GM23248 (cell line): ENCODE measurements at regions not wholly inside any gene's neighbourhood (a gene's known extent, or its start where the extent isn't known, plus 50 kb on each side); places are given as distances from the start of the nearest gene placed in this dataset.

Source experiments
- DNase-seq: peaks from one replicate; pipeline ENCODE4 v3.0.0-alpha.2; 2015
- H2AFZ ChIP-seq: fragments of 200-600 bp; sonication (generic); 2 replicates; pipeline ENCODE4 v1.6.1; 2016; ENCODE audit warnings: antibody characterized with exemption
- H3F3A ChIP-seq: fragments of 200-600 bp; sonication (generic); 2 replicates; pipeline ENCODE4 v1.6.1; 2016; ENCODE audit warnings: mild to moderate bottlenecking, antibody characterized with exemption, mixed run types; ENCODE audit not compliant: insufficient read depth
- H3K27ac ChIP-seq: fragments of 200-600 bp; sonication (generic); 2 replicates; pipeline ENCODE4 v1.5.1; 2016; ENCODE audit warnings: mild to moderate bottlenecking
- H3K27me3 ChIP-seq: fragments of 200-600 bp; sonication (generic); replicated peaks from 2 replicates; pipeline ENCODE4 v1.6.1; 2016; ENCODE audit warnings: mild to moderate bottlenecking; ENCODE audit not compliant: insufficient read depth
- H3K36me3 ChIP-seq: fragments of 200-600 bp; sonication (generic); 2 replicates; pipeline ENCODE4 v1.6.1; 2016; ENCODE audit warnings: low read depth, mild to moderate bottlenecking
- H3K4me1 ChIP-seq: fragments of 200-600 bp; sonication (generic); 2 replicates; pipeline ENCODE4 v1.6.1; 2016; ENCODE audit warnings: mild to moderate bottlenecking; ENCODE audit not compliant: insufficient read depth
- H3K4me2 ChIP-seq: fragments of 200-600 bp; sonication (generic); one replicate; pipeline ENCODE4 v1.6.1; 2016; ENCODE audit warnings: mild to moderate bottlenecking; ENCODE audit not compliant: unreplicated experiment
- H3K4me3 ChIP-seq: fragments of 200-600 bp; sonication (generic); 2 replicates; pipeline ENCODE4 v1.5.1; 2016; ENCODE audit warnings: mild to moderate bottlenecking
- H3K79me2 ChIP-seq: fragments of 200-600 bp; sonication (generic); 2 replicates; pipeline ENCODE4 v1.6.1; 2016; ENCODE audit warnings: mild to moderate bottlenecking; ENCODE audit not compliant: insufficient read depth
- H3K9ac ChIP-seq: fragments of 200-600 bp; sonication (generic); 2 replicates; pipeline ENCODE4 v1.6.1; 2016; ENCODE audit warnings: mild to moderate bottlenecking
- H3K9me2 ChIP-seq: fragments of 200-600 bp; sonication (generic); 2 replicates; pipeline ENCODE4 v1.6.1; 2016; ENCODE audit warnings: mixed run types, mild to moderate bottlenecking, moderate library complexity; ENCODE audit not compliant: insufficient read depth
- H3K9me3 ChIP-seq: fragments of 200-600 bp; sonication (generic); one replicate; pipeline ENCODE4 v1.6.1; 2017; ENCODE audit warnings: low read depth
- H4K20me1 ChIP-seq: fragments of 200-600 bp; sonication (generic); 2 replicates; pipeline ENCODE4 v1.6.0; 2016; ENCODE audit not compliant: insufficient read depth
- EZH2 ChIP-seq: fragments of 200-600 bp; sonication (generic); IDR thresholded peaks from 2 replicates; pipeline ENCODE4 v1.6.1; 2018; ENCODE audit warnings: antibody characterized with exemption, mild to moderate bottlenecking; ENCODE audit not compliant: insufficient read depth, poor library complexity, severe bottlenecking
- EZH2phosphoT487 ChIP-seq: fragments of 200-600 bp; sonication (generic); IDR thresholded peaks from 2 replicates; pipeline ENCODE4 v1.6.1; 2018; ENCODE audit warnings: antibody characterized with exemption, moderate library complexity, mild to moderate bottlenecking, low read depth; ENCODE audit not compliant: insufficient read depth
- WGBS, 2 experiments: methylation state at CpG; one replicate each; pipeline ENCODE4 v1.1.6; 2015 to 2017; ENCODE audit warnings: low lambda C conversion rate in 2 of 2, low coverage in 1 of 2; ENCODE audit errors: missing lambda C conversion rate in 2 of 2; 5-methylcytosine and 5-hydroxymethylcytosine counted together
- in situ Hi-C: fragments of 300-500 bp; cut with MboI; formaldehyde crosslinking; loops from 2 replicates; pipeline ENCODE4 v1.15.0; 2020

DNA sequence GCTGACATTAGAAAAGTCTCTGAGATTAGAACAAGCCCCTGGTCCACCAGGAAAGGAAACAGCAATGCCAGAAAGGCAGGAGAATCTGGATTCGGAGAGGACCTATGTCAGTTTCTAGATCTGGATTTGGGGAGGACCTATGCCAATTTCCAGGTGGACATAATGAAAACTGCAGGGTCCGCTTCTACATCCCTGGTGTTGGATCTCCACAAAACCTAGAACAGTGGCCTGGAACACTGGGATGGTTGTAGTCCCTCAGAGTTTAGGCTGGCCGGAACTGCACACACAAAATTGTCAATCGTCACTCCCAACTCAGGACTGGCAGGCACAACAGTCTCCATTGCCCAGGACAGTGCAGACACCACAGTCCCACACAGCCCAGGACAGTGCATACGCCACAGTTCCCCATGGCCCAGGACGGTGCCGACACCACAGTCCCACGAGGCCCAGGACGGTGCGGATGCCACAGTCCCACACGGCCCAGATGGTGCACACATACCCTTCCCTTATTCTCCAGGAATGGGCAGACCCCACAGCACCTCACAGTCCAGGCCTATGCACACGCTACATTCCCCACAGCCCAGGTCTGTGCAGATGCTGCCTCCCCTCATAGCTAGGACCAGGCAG, 341.7 kb downstream of the UQCRFS1 start:
- H3K9me2 ChIP-seq: no peaks in the 10 kb centered on the region
- H3K9ac ChIP-seq: no peak overlapping the region
- H3K4me1 ChIP-seq: no peaks in the 10 kb centered on the region
- no peak overlapping the region for H3K4me3 ChIP-seq
- H3K79me2 ChIP-seq: no peaks in the 10 kb centered on the region
- DNase-seq: no peak
- H3F3A ChIP-seq: no peaks in the 10 kb centered on the region
- no peaks in the 10 kb centered on the region for H4K20me1 ChIP-seq
- no peak overlapping the region for H2AFZ ChIP-seq
- 67 to 71% methylated on average over 12 of the region's 12 CpGs for WGBS, 2 experiments
- TF ChIP-seq EZH2: no peak
- H3K27ac ChIP-seq: no peak overlapping the region
- H3K9me3 ChIP-seq: no peaks in the 10 kb centered on the region
- H3K4me2 ChIP-seq: no peak overlapping the region
- in situ Hi-C loops: loop anchor here (10.0 kb wide), 1 partner anchor 126 kb away; no protein-coding TSS in a partner anchor
- no peaks in the 10 kb centered on the region for H3K36me3 ChIP-seq
- H3K27me3 ChIP-seq: peaks cover 8% of the 10 kb centered on the region; the same call in 1 of the 2 replicates

- in situ Hi-C loops: no loop called here
- Histone ChIP-seq H4K20me1 (no peaks in the 10 kb centered on the region), H3K4me1 (no peaks in the 10 kb centered on the region), H3K9me2 (no peaks in the 10 kb centered on the region), H3K4me2 (no peak overlapping the region), H3K27ac (no peak overlapping the region), H3K79me2 (no peaks in the 10 kb centered on the region), H3K4me3 (no peak overlapping the region), H2AFZ (no peak overlapping the region), H3F3A (no peaks in the 10 kb centered on the region), H3K27me3 (peaks cover 8% of the 10 kb centered on the region), H3K36me3 (no peaks in the 10 kb centered on the region), H3K9me3 (no peaks in the 10 kb centered on the region), H3K9ac (no peak overlapping the region)
- no peak for TF ChIP-seq EZH2
- no peak for TF ChIP-seq EZH2phosphoT487
- DNase-seq: no peak
- WGBS, 2 experiments: 12 to 16% methylated on average over 4 of the region's 5 CpGs
These were observed 343.5 kb downstream of the UQCRFS1 start for GRCh38 chr19:28869459-28869858.

GRCh38 chr19:28868836-28869235, 344.1 kb downstream of the UQCRFS1 start:
- in situ Hi-C loops: no loop called here
- no peaks in the 10 kb centered on the region for H4K20me1 ChIP-seq
- H3K79me2 ChIP-seq: no peaks in the 10 kb centered on the region
- no peak overlapping the region for H3K27ac ChIP-seq
- H3F3A ChIP-seq: no peaks in the 10 kb centered on the region
- no peak overlapping the region for H3K4me2 ChIP-seq
- H3K4me3 ChIP-seq: no peak overlapping the region
- no peak for TF ChIP-seq EZH2phosphoT487
- no peak for TF ChIP-seq EZH2
- no peak overlapping the region for H2AFZ ChIP-seq
- WGBS, 2 experiments: 61 to 69% methylated on average over 9 of the region's 9 CpGs
- DNase-seq: no peak
- no peak overlapping the region for H3K9ac ChIP-seq
- H3K4me1 ChIP-seq: no peaks in the 10 kb centered on the region
- no peaks in the 10 kb centered on the region for H3K9me2 ChIP-seq
- no peaks in the 10 kb centered on the region for H3K9me3 ChIP-seq
- no peaks in the 10 kb centered on the region for H3K36me3 ChIP-seq
- peaks cover 8% of the 10 kb centered on the region for H3K27me3 ChIP-seq

DNA sequence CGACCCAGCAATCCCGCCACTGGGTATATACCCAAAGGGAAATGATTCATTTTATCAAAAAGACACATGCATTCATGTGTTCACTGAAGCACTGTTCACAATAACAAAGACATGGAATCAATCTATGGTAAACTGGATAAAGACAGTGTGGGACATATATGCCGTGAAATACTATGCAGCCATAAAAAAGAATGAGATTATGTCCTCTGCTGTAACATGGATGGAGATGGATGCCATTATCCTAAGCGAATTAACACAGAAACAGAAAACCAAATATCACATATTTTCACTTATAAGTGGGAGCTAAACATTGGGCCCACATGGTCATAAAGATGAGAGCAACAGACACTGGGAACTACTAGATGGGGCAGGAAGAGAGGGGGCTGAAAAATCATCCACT, 345.0 kb downstream of the UQCRFS1 start:
- Histone ChIP-seq H3K36me3 (no peaks in the 10 kb centered on the region), H3K9me2 (no peaks in the 10 kb centered on the region), H3K9me3 (no peaks in the 10 kb centered on the region), H3K9ac (no peak overlapping the region), H3K4me1 (no peaks in the 10 kb centered on the region), H3K4me2 (no peak overlapping the region), H2AFZ (no peak overlapping the region), H3K4me3 (no peak overlapping the region), H3K27ac (no peak overlapping the region), H3F3A (no peaks in the 10 kb centered on the region), H4K20me1 (no peaks in the 10 kb centered on the region), H3K27me3 (peaks cover 8% of the 10 kb centered on the region), H3K79me2 (no peaks in the 10 kb centered on the region)
- TF ChIP-seq EZH2: no peak
- TF ChIP-seq EZH2phosphoT487: no peak
- 46 to 48% methylated on average over 4 of the region's 4 CpGs for WGBS, 2 experiments
- in situ Hi-C loops: no loop called here
- DNase-seq: no peak
